Upper lobe of left lung (tissue), 6 donors: ENCODE measurements at regions not wholly inside any gene's neighbourhood (a gene's known extent, or its start where the extent isn't known, plus 50 kb on each side); places are given as distances from the start of the nearest gene placed in this dataset.

Experiments
- ATAC-seq, 2 donors: fragments of 200-7000 bp; cut with Tn5 transposase; one replicate each; pipeline ENCODE4 v1.9.1; 2022; ENCODE audit warnings: mild to moderate bottlenecking in 2 of 2, moderate library complexity in 2 of 2; ENCODE audit not compliant: low FRiP score in 2 of 2
- DNase-seq, 2 donors: peaks; one replicate each; pipeline ENCODE4 v3.0.0-alpha.2; 2019 to 2020
- H3K27ac ChIP-seq, 4 donors: fragments of 200-600 bp; sonication (generic); one replicate each; pipeline ENCODE4 v1.5.1; 2016 to 2019
- H3K27me3 ChIP-seq, 4 donors: fragments of 200-600 bp; sonication (generic); one replicate each; pipeline ENCODE4 v1.5.1; 2017 to 2019
- H3K36me3 ChIP-seq, 4 donors: fragments of 200-600 bp; sonication (generic); one replicate each; pipeline ENCODE4 v1.5.1; 2016 to 2019
- H3K4me1 ChIP-seq, 4 donors: fragments of 200-600 bp; sonication (generic); one replicate each; pipeline ENCODE4 v1.5.1; 2018 to 2019
- H3K4me3 ChIP-seq, 4 donors: fragments of 200-600 bp; sonication (generic); one replicate each; pipeline ENCODE4 v1.5.1; 2017 to 2019; ENCODE audit warnings: mild to moderate bottlenecking in 2 of 4, moderate library complexity in 1 of 4
- H3K9me3 ChIP-seq, 4 donors: fragments of 200-600 bp; sonication (generic); one replicate each; pipeline ENCODE4 v1.5.1; 2018 to 2019
- EP300 ChIP-seq, 4 donors: sonication (generic); formaldehyde crosslinking; IDR thresholded peaks; one replicate each; pipeline ENCODE4 v1.5.1; 2017; ENCODE audit warnings: antibody characterized with exemption in 4 of 4, control low read depth in 2 of 4
- POLR2A ChIP-seq, 4 donors: fragments of 450-650 bp; IDR thresholded peaks; one replicate each; pipeline ENCODE4 v1.5.1; 2016 to 2017; ENCODE audit warnings: antibody characterized with exemption in 4 of 4, mild to moderate bottlenecking in 2 of 4
- POLR2AphosphoS5 ChIP-seq, 2 donors: sonication (generic); formaldehyde crosslinking; IDR thresholded peaks; one replicate each; pipeline ENCODE4 v1.5.1; 2017; ENCODE audit warnings: antibody characterized with exemption in 2 of 2
- WGBS, 2 donors: methylation state at CpG; one replicate each; pipeline ENCODE4 v1.1.5; 2017 to 2018; 5-methylcytosine and 5-hydroxymethylcytosine counted together
- TF ChIP-seq, protein P1 (sequence below), 6 experiments: fragments of 450-650 bp in 4 of 6; fragments of 200-600 bp in 2 of 6; sonication (generic) in 2 of 6; IDR thresholded peaks; one replicate each; pipeline ENCODE4 v1.5.1; 2016 to 2019; ENCODE audit warnings: antibody characterized with exemption in 6 of 6
- donor health status: DM: no; HTN: no; CAD: no; lungs with moderate emphysema.
- donor health status: DM: no; HTN: yes; CAD: no; lungs with severe emphysema.

DNA sequence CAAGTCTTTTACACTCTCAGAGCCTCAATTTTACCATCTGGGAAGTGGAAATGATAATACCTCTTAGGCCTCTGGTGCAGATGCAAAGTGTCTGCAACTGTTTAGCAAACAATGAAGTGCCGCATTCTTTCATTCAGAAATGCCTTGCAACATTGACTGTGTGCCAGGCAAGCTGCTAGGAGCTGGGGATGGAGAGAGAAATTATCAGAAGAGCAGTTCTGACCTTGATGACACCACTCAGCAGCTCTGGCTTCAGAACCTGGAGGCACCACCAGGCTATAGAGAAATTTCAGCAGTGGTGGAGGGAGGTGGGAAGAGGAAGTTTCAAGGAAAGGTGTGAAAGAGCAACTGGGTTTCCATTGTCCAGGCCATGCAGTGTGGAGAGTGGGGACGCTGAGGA, 78.1 kb upstream of the HABP2 start:
- H3K36me3 ChIP-seq: no peaks in the 10 kb centered on the region
- ATAC-seq (no peak), DNase-seq (no peak)
- TF ChIP-seq POLR2AphosphoS5 (IDR thresholded peaks at IDR 0.05) (no peak), POLR2A (IDR thresholded peaks at IDR 0.05) (no peak), EP300 (IDR thresholded peaks at IDR 0.05) (no peak)
- TF ChIP-seq, protein P1, sequence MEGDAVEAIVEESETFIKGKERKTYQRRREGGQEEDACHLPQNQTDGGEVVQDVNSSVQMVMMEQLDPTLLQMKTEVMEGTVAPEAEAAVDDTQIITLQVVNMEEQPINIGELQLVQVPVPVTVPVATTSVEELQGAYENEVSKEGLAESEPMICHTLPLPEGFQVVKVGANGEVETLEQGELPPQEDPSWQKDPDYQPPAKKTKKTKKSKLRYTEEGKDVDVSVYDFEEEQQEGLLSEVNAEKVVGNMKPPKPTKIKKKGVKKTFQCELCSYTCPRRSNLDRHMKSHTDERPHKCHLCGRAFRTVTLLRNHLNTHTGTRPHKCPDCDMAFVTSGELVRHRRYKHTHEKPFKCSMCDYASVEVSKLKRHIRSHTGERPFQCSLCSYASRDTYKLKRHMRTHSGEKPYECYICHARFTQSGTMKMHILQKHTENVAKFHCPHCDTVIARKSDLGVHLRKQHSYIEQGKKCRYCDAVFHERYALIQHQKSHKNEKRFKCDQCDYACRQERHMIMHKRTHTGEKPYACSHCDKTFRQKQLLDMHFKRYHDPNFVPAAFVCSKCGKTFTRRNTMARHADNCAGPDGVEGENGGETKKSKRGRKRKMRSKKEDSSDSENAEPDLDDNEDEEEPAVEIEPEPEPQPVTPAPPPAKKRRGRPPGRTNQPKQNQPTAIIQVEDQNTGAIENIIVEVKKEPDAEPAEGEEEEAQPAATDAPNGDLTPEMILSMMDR (IDR thresholded peaks at IDR 0.05): no peak
- H3K4me3 ChIP-seq: no peak overlapping the region
- peaks cover 6 to 11% (median 9%) of the 10 kb centered on the region in 4 donors for H3K9me3 ChIP-seq
- H3K27ac ChIP-seq: peak overlapping the region in 1 of 4 donors; percentile 2
- H3K4me1 ChIP-seq: peaks cover 11 to 17% (median 13%) of the 10 kb centered on the region in 4 donors
- WGBS, 2 donors: 68 to 78% methylated on average over 2 of the region's 2 CpGs
- H3K27me3 ChIP-seq: no peaks in the 10 kb centered on the region

DNA sequence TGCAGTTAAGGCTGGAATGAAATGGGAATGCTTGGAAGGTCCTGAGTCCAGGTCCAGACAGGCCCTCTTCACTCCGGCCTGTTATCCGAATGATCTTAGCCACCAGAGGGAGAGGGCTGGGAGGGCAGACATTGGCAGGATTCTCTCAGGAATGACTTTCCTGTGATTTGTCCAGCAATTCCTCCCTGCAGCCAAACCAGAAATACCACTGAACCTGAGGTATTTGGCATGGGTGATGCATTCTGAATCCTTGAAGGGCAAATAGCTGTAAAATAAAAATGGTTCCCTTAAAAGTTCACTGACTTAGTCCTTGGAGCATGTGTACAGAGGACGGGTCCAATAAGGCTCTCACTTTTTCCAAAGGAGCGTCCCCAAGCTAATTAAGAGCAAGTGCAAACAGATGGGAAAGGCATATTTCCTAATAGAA, 77.5 kb upstream of the HABP2 start:
- TF ChIP-seq, protein P1 (IDR thresholded peaks at IDR 0.05): no peak
- TF ChIP-seq EP300 (IDR thresholded peaks at IDR 0.05): no peak
- TF ChIP-seq POLR2A (IDR thresholded peaks at IDR 0.05): no peak
- TF ChIP-seq POLR2AphosphoS5 (IDR thresholded peaks at IDR 0.05): no peak
- H3K27ac ChIP-seq: peak overlapping the region in 1 of 4 donors; percentile 2

DNA sequence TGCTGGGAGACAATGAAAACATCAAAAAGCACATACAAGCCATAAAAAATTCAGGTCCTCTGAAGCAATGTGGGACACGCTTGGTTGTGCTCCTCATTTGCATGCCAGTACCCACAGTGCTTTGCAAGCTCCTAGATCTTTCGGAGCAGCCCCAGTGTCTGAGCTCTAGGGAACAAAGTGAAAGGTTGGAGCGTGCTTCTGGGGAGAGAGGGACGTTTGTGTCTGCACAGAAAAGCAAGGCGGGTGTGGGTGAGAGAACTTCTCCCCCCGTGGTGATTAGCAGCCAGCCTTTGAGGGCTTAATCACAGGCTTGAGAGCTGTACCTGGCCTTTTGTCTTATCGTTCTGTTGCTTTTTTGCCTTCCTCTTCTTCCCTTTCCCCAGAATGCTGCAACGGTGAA, 76.7 kb upstream of the HABP2 start:
- no peaks in the 10 kb centered on the region for H3K27me3 ChIP-seq
- no peak overlapping the region for H3K4me3 ChIP-seq
- H3K36me3 ChIP-seq: no peaks in the 10 kb centered on the region
- H3K9me3 ChIP-seq: peaks cover 10 to 20% (median 15%) of the 10 kb centered on the region in 4 donors
- peak overlapping the region in 2 of 4 donors; percentile 28 to 49 for H3K27ac ChIP-seq
- 41 to 44% methylated on average over 8 of the region's 8 CpGs for WGBS, 2 donors
- TF ChIP-seq, protein P1 (IDR thresholded peaks at IDR 0.05): no peak
- peak in 1 of 2 donors; percentile 62 for ATAC-seq
- no peak for DNase-seq
- H3K4me1 ChIP-seq: peaks cover 11 to 17% (median 13%) of the 10 kb centered on the region in 4 donors

More for the DNA sequence above, 77.5 kb upstream of the HABP2 start:
- Histone ChIP-seq H3K27me3 (no peaks in the 10 kb centered on the region), H3K9me3 (peaks cover 10 to 18% (median 14%) of the 10 kb centered on the region in 4 donors), H3K36me3 (no peaks in the 10 kb centered on the region), H3K4me1 (peaks cover 11 to 17% (median 13%) of the 10 kb centered on the region in 4 donors), H3K4me3 (no peak overlapping the region)
- ATAC-seq: peak in 1 of 2 donors; percentile 74
- 55 to 65% methylated on average over 2 to 4 of the region's 4 CpGs for WGBS, 2 donors
- DNase-seq: no peak

DNA sequence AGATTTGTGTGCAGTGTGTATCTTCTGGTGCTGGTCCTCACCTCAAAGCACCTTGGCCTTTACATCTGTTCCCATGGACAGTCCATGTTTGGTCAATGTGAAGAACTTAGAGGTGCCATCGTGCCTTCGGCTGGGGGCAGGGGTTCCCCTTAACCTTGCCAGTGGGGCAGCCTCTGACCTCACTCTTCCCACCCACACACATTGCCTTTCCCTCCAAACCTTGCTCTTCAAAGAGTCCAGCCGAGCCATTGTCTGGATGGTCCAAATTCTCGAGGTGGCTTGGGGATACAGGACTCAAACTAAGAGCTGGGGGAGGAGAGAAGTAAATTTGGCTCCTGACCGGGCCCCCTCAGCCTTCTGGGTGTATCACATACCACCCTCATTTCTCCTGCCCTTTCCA, 76.2 kb upstream of the HABP2 start:
- Histone ChIP-seq H3K27ac (peak overlapping the region in 2 of 4 donors; percentile 28 to 49), H3K4me3 (no peak overlapping the region), H3K4me1 (peaks cover 11 to 17% (median 13%) of the 10 kb centered on the region in 4 donors), H3K9me3 (peaks cover 10 to 20% (median 15%) of the 10 kb centered on the region in 4 donors), H3K27me3 (no peaks in the 10 kb centered on the region), H3K36me3 (no peaks in the 10 kb centered on the region)
- DNase-seq: no peak
- no peak for ATAC-seq
- WGBS, 2 donors: 82 to 88% methylated on average over 3 to 5 of the region's 5 CpGs
- no peak for TF ChIP-seq POLR2A (IDR thresholded peaks at IDR 0.05)
- no peak for TF ChIP-seq POLR2AphosphoS5 (IDR thresholded peaks at IDR 0.05)
- TF ChIP-seq, protein P1 (IDR thresholded peaks at IDR 0.05): no peak
- TF ChIP-seq EP300 (IDR thresholded peaks at IDR 0.05): no peak

DNA sequence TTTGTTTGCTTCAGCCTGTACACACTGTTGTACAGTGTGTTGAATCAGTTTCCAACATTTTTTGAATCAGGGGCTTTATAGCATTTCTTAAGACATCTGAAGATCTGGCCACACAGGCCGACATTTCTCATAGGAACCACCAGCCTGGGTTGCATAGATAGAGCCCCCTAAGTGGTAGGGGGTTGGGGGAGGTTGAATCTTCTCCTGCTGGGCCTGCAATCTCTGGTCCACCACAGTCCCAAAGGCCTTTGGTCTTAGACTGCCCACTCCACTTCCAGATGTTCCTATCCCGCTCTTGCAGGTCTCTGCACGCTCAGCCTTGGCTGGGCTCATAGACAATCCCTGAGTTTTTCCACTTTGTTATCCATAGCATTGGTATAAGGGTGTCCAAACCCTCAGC, 75.4 kb upstream of the HABP2 start:
- ATAC-seq: no peak
- Histone ChIP-seq H3K4me3 (no peak overlapping the region), H3K27ac (no peak overlapping the region), H3K4me1 (peaks cover 11 to 17% (median 13%) of the 10 kb centered on the region in 4 donors), H3K9me3 (peaks cover 10 to 24% (median 15%) of the 10 kb centered on the region in 4 donors), H3K36me3 (no peaks in the 10 kb centered on the region), H3K27me3 (no peaks in the 10 kb centered on the region)
- TF ChIP-seq EP300 (IDR thresholded peaks at IDR 0.05) (no peak), POLR2AphosphoS5 (IDR thresholded peaks at IDR 0.05) (no peak), POLR2A (IDR thresholded peaks at IDR 0.05) (no peak)
- TF ChIP-seq, protein P1 (IDR thresholded peaks at IDR 0.05): no peak
- WGBS, 2 donors: 97% methylated on average over 3 of the region's 3 CpGs
- no peak for DNase-seq
